NCI-H2227 (cell line): ENCODE measurements at regions not wholly inside any gene's neighbourhood (a gene's known extent, or its start where the extent isn't known, plus 50 kb on each side); places are given as distances from the start of the nearest gene placed in this dataset.

Experiments used
- DNase-seq: peaks from one replicate; lab custom pipeline; 2025; ENCODE audit not compliant: unreplicated experiment; lab: John Stamatoyannopoulos, UW

DNA sequence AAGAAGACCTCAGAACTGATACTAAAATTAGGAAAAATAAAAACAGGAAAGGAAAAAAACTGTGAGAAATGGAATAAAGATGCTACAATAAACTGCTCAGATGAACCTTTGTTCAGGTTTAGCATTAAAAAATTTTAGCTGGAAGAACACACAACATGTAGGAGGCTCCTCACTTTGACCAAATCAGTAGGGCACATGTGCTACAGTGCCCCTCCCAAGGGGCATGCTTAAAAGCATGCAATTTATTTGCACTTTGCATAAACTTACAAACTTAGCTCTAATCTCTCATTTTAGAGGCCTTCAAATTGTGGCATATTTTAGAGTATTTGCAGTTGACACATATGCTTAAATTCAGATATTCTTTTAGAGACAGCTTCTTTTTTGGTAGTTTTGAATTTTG, 570.2 kb downstream of the UTRN start:
- no peak for DNase-seq

DNA sequence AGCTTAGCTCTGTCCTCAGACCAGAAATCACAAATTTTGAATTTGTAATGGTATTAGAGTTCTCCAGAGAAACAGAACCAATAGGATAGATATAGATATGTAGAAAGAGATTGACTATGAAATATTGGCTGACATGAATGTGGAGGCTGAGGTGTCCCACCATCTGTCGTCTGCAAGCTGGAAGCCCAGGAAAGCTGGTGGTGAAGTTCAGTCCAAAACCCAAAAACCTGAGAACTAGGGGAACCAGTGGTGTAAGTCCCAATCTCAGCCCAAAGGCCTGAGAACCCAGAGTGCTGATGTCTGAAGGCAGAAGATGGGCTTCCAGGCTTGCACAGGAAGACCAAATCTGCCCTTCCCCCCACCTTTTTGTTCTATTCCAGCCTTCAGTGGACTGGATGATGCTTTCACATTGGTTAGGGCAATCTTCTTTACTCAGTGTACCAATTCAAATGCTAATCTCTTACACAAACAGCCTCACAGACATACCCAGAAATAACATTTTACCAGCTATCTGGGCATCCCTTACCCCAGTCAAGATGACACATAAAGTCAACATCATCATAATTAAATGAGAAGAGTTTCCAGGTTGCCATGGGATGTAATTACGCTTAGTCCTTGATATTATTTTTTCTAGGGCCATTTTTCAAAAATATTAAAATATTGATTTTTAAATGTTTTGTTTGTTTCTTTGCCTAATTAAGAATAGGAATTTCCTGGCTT, 570.8 kb downstream of the UTRN start:
- no peak for DNase-seq

DNA sequence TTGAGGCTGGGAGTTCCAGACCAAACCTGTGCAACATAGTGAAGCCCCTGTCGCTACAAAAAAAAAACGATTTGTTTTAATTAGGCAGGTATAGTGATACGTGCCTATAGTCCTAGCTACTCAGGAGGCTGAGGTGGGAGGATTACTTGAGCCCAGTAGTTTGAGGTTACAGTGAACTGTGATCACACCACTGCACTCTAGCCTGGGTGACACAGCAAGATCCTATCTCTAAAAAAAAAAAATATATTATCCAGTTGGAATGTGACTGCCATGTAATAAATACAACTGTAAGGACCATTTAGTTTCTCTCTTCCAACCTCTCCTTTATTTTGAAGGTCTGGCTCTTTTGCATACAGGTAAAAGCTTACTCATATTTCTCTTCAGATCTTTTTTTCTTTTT, 571.5 kb downstream of the UTRN start:
- no peak for DNase-seq

DNA sequence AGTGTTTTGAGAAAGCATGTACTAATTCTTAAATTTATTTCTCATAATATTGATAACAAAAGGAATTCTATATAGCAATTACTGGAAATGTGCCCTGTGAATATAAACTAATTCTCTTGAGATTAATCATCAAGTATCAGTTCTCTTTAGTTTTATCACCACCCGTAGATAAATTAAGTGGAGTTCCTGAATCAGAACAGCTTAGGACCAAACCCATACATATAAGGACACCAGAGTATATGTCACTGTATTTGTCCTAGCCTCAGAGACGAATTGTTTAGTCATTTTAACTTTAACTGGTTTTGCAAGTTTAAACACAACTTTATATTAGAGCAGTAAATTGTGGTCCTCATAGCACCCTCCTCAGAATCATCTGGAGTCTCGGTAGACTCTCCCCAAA, 572.0 kb downstream of the UTRN start:
- no peak for DNase-seq

DNA sequence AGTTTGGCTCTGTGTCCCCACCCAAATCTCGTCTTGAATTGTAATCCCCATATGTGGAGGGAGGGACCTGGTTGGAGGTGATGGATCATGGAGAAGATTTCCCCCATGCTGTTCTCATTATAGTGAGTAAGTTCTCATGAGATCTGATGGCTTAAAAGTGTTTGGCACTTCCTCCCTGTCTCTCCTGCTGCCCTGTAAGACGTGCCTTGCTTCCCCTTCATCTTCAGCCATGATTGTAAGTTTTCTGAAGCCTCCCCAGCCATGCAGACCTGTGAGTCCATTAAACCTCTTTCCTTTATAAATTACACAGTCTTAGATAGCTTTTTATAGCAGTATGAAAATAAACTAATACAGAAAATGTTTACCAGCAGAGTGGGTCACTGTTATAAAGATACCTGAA, 577.6 kb downstream of the UTRN start:
- DNase-seq, result no peak

DNA sequence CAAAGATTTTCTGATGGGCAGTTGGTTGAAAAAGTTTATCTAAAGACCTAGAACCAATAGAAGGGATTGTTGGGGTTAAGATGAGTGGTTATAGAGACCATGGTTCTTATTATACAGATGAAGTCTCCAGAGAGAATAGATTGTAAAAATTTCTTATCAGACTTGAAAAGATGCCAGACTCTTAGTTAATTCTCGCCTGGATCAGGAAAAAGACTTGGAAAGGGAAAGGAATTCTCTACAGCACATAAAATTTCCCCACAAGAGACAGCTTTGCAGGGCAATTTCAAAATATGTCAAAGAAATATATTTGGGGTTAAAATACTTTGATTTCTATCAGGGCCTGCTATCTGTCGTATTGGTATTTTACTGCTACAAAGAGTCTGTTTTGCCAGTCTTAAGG, 582.6 kb downstream of the UTRN start:
- no peak for DNase-seq

DNA sequence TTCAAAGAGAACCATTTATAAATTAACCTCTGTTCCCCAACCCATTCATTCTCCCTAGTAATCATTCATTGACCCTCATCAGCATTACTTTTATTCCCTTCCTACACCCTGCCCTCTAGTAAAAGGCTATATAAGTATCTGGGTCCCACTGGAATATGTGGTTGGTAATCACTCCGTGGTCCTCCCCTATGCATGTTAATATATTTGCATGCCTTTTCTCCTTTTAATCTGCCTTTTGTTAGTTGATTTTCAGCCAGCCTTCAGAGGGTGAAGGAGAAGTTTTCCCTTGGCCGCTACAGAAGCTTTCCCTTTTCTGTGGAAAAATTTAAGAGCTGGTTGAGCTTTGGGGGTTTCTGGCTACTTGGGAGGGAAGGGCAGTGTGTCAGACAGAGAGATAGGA, 585.6 kb downstream of the UTRN start:
- peak; percentile 46 for DNase-seq

DNA sequence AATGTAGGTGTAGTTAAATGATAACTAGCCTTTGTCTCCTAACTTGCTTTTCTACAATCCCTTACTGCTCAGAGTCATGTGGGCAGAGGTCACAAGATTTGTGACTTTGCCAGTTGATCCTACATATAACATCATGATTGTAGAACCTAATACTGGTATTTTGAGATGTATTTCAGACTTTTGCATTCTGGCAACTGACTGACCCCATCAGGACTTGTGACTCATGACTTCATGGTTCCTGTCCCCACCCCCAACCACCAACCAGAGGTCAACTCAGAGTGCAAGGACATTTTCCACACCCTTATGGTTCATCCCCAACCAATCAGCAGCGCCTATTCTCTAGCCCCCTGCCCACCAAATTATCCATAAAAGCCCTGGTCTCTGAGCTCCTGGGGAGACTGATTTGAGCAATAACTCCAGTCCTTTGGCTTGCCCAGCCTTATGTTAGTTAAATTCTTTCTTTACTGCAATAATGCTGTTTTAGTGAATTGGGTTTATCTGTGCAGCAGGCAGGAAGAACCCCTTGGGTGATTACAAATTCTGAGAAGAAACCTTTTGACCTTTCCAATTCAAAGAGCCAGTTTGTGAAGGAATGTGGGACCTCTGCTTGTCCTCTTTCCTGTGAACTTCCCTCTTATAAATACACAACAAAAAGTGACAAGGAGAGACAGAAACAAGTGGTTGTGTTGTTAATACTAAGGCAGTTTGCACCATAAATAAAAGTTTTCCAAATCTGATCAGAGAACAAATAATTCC, 588.7 kb downstream of the UTRN start:
- no peak for DNase-seq

DNA sequence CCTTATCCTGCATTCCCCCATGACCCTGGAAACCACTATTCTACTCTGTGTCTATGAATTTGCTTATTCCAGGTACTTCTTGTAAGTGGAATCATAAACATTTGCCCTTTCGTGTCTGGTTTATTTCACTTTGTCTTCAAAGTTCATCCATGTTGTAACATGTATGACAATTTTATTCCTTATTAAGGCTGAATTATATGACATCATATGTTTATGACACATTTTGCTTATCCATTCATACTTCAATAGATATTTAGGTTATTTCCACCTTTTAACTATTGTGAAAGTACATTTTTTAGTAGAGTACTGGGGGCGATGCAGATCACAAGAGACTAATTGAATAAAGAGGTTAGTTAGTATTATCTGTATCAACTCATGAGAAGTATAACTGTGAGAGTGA, 591.6 kb downstream of the UTRN start:
- no peak for DNase-seq

DNA sequence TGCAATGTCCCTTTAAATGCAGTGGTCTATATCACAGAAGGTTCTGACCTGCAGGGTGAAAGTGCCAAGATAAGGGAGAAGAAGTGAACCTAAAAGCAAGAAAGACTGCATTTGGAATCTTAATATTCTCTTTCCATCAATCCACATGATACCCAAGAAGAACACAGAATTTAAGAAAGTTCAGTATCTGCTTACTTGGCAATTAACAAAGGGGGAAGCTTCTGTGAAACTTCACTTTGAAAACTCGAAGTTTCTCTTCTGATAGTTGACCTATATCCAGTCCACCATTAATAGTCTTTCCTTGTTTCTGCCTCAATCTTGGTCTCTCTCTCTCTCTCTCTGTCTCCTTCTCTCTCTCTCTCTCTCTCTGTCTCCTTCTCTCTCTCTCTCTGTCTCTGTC, 592.0 kb downstream of the UTRN start:
- DNase-seq, result no peak

DNA sequence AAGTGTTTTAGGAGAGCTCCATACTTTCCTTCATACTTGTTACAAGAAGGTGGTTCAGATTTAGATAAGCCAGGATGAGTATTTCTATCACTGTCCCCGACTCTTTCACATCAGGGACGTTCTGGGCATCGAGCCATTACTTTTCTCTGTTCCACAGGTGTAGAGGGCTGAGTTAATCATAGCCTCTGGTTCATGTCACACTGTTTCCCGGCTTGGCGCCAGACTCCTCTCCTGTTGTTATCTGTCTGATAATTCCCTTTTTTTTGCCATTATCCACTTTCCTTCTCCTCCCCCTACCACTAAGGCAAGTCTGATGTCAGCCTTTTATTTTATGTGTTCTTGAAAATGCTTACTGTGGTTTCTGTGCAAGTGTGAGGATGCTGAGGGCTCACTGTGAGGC, 593.4 kb downstream of the UTRN start:
- peak; percentile 80 for DNase-seq

DNA sequence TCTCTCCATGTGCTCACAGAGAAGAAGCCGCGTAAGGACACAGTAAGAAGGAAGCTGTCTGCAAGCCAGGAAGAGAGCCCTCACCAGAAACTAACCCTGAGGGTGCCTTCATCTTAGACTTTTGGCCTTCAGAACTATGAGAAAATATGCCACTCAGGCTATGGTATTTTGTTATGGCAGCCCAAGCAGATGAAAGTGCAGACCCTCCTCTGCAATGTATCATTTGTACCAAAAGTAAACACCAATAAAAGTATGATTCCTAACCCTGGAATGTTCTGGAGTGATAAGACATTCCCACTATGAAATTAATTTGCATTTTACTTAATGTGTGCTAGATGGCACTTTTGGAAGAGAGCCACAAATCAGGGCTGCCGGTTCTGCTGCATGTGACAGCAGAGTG, 594.3 kb downstream of the UTRN start:
- DNase-seq, result peak; percentile 5

DNA sequence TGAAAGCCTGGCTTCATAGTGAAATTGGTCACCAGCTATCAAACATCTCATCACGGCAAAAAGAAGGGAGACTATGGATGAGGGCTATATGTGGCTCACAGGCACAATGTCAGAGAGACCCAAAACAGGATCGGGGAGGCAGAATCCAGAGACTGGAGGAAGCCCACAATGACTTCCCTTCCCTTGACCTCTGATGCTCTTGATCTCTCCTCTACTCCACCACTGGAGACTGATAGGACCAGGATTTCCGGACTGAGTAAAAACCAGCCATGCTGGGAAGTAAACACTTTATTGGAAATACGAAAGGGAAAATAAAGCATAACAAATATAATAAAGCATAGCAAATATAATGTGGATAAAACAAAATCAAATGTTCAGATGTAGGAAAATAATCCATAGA, 597.3 kb downstream of the UTRN start:
- DNase-seq, result no peak

DNA sequence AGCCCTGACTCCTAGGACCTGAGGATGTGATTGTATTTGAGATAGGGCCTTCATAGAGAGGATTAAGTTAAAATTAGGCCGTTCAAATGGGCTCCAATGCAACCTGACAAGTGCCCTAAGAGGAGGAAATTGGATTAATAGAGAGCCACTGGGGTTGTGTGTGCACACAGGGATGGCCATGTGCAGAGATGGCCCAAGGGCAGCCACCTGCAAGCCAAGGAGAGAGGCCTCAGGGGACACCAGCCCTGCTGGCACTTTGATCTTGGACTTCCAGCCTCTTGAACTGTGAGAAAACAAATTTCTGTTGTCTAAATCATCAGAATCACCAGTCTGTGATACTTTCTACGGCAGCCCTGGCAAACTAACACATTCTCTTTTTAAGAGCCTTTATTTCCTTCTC, 598.8 kb downstream of the UTRN start:
- no peak for DNase-seq

DNA sequence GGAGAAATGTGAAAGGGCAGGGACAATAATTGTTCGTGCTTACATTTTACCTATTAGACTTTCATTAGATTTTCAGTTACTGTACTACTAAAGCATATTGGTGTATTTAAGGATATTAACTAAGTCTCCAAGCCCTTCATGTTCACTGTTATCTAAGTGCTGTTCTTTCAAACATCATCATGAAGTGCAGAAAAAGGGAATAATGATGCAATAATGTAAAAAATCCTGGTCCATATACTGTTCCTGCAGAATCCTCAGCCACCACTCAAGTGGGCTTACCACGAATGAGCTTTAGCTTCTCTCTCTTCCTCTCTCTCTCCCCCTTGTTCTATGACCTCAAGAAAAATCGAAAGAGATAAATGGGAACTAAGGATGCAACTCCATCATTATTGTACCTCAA, 600.7 kb downstream of the UTRN start:
- DNase-seq, result no peak

DNA sequence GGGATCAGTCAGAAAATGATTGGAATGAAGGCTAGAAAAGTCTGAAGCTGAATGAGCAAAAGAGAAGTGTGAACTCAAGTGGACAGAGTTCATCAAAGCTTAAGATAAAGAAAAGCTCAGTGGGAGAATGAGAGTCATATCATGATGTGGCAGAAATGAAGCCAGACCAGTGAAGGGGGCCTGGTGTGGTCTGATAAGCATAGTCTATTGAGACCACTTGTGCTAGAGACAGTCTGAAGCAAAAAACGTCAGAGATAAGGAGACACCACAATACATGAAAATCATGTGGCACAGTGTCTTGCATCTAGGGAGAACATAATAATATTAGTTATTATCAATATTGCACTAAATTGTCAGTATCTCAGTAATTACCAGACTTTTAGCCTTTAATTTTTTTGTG, 601.5 kb downstream of the UTRN start:
- DNase-seq, result no peak

DNA sequence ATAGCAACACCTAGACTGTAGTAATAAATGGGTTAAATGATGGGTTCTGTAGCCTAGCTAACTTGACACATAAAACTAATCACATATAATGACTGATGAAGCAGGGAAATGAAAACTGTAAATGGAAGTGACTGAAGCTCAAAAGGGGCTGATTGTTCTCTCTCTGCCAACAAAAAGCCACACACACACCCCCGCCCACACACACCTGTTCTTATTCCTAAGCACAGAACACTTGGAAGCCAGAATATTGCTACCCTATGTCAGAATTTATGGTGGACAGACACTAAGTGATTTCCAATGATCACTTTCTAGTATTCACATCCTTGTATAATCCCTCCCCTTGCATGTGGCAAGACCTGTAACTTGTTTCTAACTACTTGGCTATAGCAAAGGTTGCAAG, 603.5 kb downstream of the UTRN start:
- DNase-seq, result no peak

DNA sequence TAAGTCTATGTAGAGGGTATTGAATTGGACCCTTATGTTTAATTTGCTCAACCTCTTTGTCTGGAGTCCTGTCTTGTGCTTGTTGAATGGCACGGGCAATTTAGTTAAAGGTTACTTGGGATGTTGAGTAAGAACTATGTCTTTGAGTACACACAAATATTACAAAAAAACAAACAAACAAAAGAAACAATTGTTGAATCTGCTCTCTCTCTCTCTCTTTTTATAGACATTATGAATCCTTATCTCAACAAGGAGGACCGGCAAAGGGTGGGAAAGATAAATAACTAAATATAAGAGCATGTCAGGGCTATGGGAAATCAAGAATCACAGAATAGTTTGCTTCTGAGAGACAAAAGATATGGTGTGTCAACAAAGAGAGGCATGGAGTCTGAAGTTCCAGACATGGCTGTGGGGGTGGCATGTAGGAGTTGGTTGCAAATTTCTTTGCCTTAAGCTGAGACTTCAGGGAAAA, 608.6 kb downstream of the UTRN start:
- DNase-seq, result no peak

DNA sequence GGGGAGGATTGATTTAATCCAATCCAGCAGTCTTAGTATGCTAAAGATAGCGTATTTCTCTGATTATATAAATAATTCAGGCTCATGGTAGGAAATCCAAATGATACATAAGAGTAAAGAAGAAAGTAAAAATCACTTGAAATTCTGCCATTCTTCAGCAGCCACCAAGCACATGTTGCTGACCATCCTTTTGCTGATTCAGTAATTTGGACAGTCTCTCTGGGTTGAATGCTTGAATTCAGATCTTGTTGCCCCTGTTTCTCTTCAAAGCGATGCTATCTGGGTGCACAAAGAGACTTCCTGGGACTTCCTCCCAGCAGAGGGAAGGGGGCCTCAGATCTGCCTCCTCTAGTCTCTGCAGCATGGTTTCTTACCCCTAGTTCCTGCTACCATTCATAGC, 609.1 kb downstream of the UTRN start:
- DNase-seq, result no peak

DNA sequence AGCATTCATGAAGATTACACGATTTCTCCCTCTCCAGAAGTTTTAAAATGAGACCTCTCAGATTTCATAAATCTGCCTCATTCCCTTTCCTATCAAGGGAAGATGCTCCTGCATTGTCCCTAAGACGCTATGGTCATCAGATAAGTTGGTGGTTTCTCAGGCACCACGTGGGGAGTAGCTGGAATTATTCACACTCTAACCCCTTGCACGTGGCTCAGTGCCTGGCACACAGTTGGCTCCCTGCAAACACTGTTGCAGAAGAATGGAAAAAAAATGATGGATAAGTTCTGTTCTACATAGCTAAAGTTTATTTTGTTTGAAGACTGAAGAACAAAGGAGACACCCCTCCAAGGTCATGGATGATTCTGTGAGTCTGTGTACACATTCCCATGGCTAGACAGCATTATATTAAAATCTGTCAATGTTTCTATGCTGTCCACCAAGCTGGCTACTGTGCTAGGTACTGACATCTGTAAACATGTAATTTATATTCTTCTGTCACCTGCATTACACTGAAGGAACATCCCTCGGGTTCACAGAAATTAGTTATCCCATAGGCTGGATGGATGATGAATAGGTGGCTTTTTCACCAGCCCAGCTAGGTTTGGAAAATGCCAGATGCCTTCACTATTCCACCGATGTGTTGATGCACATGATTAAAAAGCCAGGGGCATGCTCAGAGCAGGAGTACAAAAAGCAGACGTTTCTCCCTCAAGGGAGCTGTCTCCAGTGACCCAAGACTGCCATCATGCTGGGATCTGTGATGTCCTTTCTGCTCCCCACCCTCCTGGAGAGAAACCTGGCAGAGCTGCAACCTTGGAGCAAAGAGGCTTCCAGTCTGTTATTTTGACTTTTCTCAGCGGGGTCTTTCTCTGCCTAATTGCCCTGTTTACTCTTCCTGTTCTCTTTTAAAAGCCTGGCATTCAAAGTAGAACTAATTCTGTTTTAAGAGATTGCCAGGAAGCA, 610.5 kb downstream of the UTRN start:
- peak; percentile 1 for DNase-seq

DNA sequence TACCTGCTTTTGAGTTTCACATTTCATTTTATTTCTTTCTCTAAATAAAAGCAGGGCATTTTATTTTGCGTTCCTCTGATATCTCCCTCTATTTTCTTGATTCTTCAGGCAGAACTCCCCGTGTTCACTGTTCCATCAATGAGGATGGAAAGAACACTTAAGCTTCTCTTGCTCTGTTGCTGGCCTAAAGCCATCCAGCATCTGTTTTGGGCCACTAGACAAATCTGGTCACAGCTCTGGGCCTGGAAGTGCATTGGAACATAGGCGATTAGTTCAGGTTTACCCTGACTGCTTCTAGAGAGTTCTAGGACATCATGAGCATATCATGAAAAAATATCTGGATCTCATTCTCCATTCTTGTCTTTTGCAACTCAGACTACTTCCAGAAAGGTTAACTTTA, 611.2 kb downstream of the UTRN start:
- DNase-seq, result no peak

DNA sequence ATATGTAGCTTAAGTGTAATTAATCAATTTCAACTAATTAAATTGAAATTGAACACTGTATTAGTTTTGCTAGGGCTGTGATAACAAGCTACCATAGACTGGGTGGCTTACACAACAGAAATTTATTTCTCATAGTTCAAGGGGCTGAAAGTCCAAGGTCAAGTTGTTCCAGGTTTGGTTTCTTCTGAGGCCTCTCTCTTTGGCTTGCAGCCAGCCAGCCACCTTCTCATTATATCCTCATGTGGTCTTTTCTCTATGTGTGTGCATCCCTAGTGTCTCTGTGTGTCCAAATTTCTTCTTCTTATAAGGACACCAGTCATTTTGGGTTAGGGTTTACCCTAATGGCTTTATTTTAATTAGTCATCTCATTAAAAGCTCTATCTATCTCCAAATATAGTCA, 611.7 kb downstream of the UTRN start:
- peak; percentile 3 for DNase-seq
